OCI-LY1 (cell line): ENCODE measurements at regions not wholly inside any gene's neighbourhood (a gene's known extent, or its start where the extent isn't known, plus 50 kb on each side); places are given as distances from the start of the nearest gene placed in this dataset.

Experiments used
- H2AFZ ChIP-seq: fragments of 200-600 bp; sonication (generic), shearing (Covaris generic); 2 replicates; pipeline ENCODE4 v1.6.0; 2014; ENCODE audit warnings: antibody characterized with exemption, mild to moderate bottlenecking, low read length
- H3F3A ChIP-seq: fragments of 200-600 bp; sonication (generic), shearing (Covaris generic); 2 replicates; pipeline ENCODE4 v1.6.0; 2014; ENCODE audit warnings: mild to moderate bottlenecking, antibody characterized with exemption, low read length, moderate library complexity; ENCODE audit not compliant: insufficient read depth
- H3K27ac ChIP-seq: fragments of 200-600 bp; sonication (generic); 2 replicates; pipeline ENCODE4 v1.5.1; 2014; ENCODE audit warnings: low read length, mixed run types, mild to moderate bottlenecking, low read depth; ENCODE audit not compliant: poor library complexity, severe bottlenecking
- H3K27me3 ChIP-seq: fragments of 200-600 bp; sonication (generic); 2 replicates; pipeline ENCODE4 v1.6.0; 2014; ENCODE audit warnings: antibody characterized with exemption, mild to moderate bottlenecking, low read length, moderate library complexity; ENCODE audit not compliant: insufficient read depth
- H3K36me3 ChIP-seq: fragments of 200-600 bp; sonication (generic); 2 replicates; pipeline ENCODE4 v1.6.1; 2014; ENCODE audit warnings: mild to moderate bottlenecking, antibody characterized with exemption, low read length, moderate library complexity, mixed read lengths; ENCODE audit not compliant: insufficient read depth
- H3K4me1 ChIP-seq: fragments of 200-600 bp; sonication (generic); 2 replicates; pipeline ENCODE4 v1.5.1; 2014; ENCODE audit warnings: mild to moderate bottlenecking, low read length, moderate library complexity; ENCODE audit not compliant: insufficient read depth, severe bottlenecking
- H3K4me2 ChIP-seq: fragments of 200-600 bp; sonication (generic), shearing (Covaris generic); 2 replicates; pipeline ENCODE4 v1.6.1; 2014; ENCODE audit warnings: low read length
- H3K4me3 ChIP-seq: fragments of 200-600 bp; sonication (generic); 2 replicates; pipeline ENCODE4 v1.5.1; 2014; ENCODE audit warnings: low read length, low read depth, mild to moderate bottlenecking, mixed read lengths; ENCODE audit not compliant: poor library complexity, severe bottlenecking
- H3K79me2 ChIP-seq: fragments of 200-600 bp; shearing (Covaris generic); 2 replicates; pipeline ENCODE4 v1.6.1; 2016; ENCODE audit warnings: mixed run types, low read length, mixed read lengths; ENCODE audit not compliant: insufficient read depth
- H3K9ac ChIP-seq: fragments of 200-600 bp; sonication (generic), shearing (Covaris generic); 2 replicates; pipeline ENCODE4 v1.6.1; 2014; ENCODE audit warnings: mild to moderate bottlenecking, low read length, mixed read lengths
- H3K9me2 ChIP-seq: fragments of 200-600 bp; sonication (generic), shearing (Covaris generic); 2 replicates; pipeline ENCODE4 v1.6.1; 2014; ENCODE audit warnings: low read depth, mild to moderate bottlenecking, low read length, mixed read lengths
- H3K9me3 ChIP-seq: fragments of 200-600 bp; shearing (Covaris generic); 2 replicates; pipeline ENCODE4 v1.6.1; 2014; ENCODE audit warnings: low read length, mixed read lengths
- H4K20me1 ChIP-seq: fragments of 200-600 bp; sonication (generic), shearing (Covaris generic); 2 replicates; pipeline ENCODE4 v1.6.0; 2016; ENCODE audit warnings: mild to moderate bottlenecking, low read length; ENCODE audit not compliant: insufficient read depth
- CTCF ChIP-seq: fragments of 200-600 bp; sonication (generic), shearing (Covaris generic); IDR thresholded peaks from 2 replicates; pipeline ENCODE4 v1.5.1; 2017; ENCODE audit warnings: mild to moderate bottlenecking, antibody characterized with exemption, low read length, moderate library complexity, mixed read lengths
- EZH2 ChIP-seq: fragments of 200-600 bp; sonication (generic), shearing (Covaris generic); IDR thresholded peaks from 2 replicates; pipeline ENCODE4 v1.8.0; 2017; ENCODE audit warnings: borderline replicate concordance, mixed run types, mild to moderate bottlenecking, antibody characterized with exemption, low read length, moderate library complexity, mixed read lengths

GRCh38 chr6:156383059-156383458, 394.1 kb upstream of the ARID1B start:
- TF ChIP-seq CTCF, result no peak
- TF ChIP-seq EZH2, result no peak
- H3K9me2 ChIP-seq, result no peaks in the 10 kb centered on the region
- H3K4me3 ChIP-seq, result no peak overlapping the region
- H3K79me2 ChIP-seq, result no peaks in the 10 kb centered on the region
- H3K4me1 ChIP-seq, result no peaks in the 10 kb centered on the region
- H3K4me2 ChIP-seq, result no peak overlapping the region
- H3F3A ChIP-seq, result no peaks in the 10 kb centered on the region
- no peak overlapping the region for H3K9ac ChIP-seq
- no peaks in the 10 kb centered on the region; the same call in 1 of the 2 replicates for H3K36me3 ChIP-seq
- 0 out of 2 replicates have a peak, but pooled peaks cover 4% of the 10 kb centered on the region for H3K9me3 ChIP-seq
- H3K27me3 ChIP-seq, result no peaks in the 10 kb centered on the region
- H3K27ac ChIP-seq, result no peak overlapping the region
- no peaks in the 10 kb centered on the region for H4K20me1 ChIP-seq
- H2AFZ ChIP-seq, result no peak overlapping the region

GRCh38 chr6:156379392-156380289, 397.5 kb upstream of the ARID1B start:
- H3K9ac ChIP-seq, result no peak overlapping the region
- H3K4me2 ChIP-seq, result no peak overlapping the region
- H2AFZ ChIP-seq, result no peak overlapping the region

GRCh38 chr6:156378853-156379252, 398.3 kb upstream of the ARID1B start:
- Histone ChIP-seq H2AFZ (no peak overlapping the region), H3K4me2 (no peak overlapping the region), H3K9me2 (no peaks in the 10 kb centered on the region), H3F3A (no peaks in the 10 kb centered on the region), H3K9me3 (no peaks in the 10 kb centered on the region), H3K4me3 (no peak overlapping the region), H3K4me1 (no peaks in the 10 kb centered on the region), H3K36me3 (no peaks in the 10 kb centered on the region), H3K27me3 (no peaks in the 10 kb centered on the region), H3K27ac (no peak overlapping the region), H3K79me2 (no peaks in the 10 kb centered on the region), H4K20me1 (no peaks in the 10 kb centered on the region), H3K9ac (no peak overlapping the region)
- TF ChIP-seq CTCF (0 out of 2 replicates have a peak, but pooled peaks have one; percentile 14), EZH2 (no peak)

More at GRCh38 chr6:156379392-156380289, 397.5 kb upstream of the ARID1B start:
- no peaks in the 10 kb centered on the region for H3K4me1 ChIP-seq
- H3K27ac ChIP-seq, result no peak overlapping the region
- no peaks in the 10 kb centered on the region for H3K79me2 ChIP-seq
- TF ChIP-seq EZH2 (no peak), CTCF (no peak)
- no peaks in the 10 kb centered on the region for H3K9me3 ChIP-seq
- H3K9me2 ChIP-seq, result no peaks in the 10 kb centered on the region
- H3K36me3 ChIP-seq, result no peaks in the 10 kb centered on the region; the same call in 1 of the 2 replicates
- H3F3A ChIP-seq, result no peaks in the 10 kb centered on the region
- no peak overlapping the region for H3K4me3 ChIP-seq
- H4K20me1 ChIP-seq, result no peaks in the 10 kb centered on the region
- no peaks in the 10 kb centered on the region for H3K27me3 ChIP-seq
